NOMO-1 treated with DMSO at 0.1 percent for 48 hours (cell line): ENCODE measurements at regions not wholly inside any gene's neighbourhood (a gene's known extent, or its start where the extent isn't known, plus 50 kb on each side); places are given as distances from the start of the nearest gene placed in this dataset.

Source experiments
- DNase-seq: peaks from one replicate; lab custom pipeline; 2025; ENCODE audit not compliant: unreplicated experiment; lab: John Stamatoyannopoulos, UW

- DNase-seq, result no peak
Measured at GRCh38 chr5:103464835-103465484, 97.6 kb downstream of the NUDT12 start.

DNA sequence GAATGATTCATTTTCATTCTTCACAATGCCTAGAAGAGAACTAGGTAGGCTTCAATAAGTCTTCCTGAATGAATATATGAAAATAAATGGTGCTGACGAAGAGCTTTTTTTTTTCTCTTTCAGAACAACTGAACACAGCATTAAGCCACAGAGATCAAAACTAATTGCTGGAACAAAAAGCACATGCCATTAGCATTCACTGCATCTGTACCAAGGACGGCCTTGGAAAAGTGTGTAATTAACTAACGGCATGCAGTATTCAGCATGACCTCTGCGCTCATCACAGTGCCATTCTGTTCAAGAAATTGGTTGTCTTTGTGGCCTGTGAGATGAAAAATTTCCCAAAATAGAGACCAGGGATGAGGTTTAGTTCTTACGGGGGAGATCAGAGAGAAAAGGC is 99.3 kb downstream of the NUDT12 start:
- no peak for DNase-seq

DNA sequence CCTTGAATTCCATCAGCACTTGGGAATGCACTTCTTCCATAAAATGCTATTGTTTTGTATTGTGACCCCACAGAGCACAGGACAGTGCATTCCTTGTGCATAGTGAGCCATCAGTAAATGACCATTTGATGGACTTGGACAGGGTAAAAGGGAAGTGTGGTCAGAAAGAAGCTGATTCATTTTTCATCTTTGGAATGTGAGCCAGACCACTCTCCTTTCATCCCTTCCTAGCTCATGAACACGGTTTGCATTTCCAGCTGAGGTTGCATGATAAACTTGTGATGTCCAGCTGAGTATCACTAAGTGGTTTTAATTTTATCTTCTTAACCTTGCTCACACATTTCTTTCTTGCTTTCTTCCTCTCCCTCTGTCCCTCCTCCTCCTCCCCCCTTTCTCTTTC is 101.3 kb downstream of the NUDT12 start:
- DNase-seq, result no peak

DNA sequence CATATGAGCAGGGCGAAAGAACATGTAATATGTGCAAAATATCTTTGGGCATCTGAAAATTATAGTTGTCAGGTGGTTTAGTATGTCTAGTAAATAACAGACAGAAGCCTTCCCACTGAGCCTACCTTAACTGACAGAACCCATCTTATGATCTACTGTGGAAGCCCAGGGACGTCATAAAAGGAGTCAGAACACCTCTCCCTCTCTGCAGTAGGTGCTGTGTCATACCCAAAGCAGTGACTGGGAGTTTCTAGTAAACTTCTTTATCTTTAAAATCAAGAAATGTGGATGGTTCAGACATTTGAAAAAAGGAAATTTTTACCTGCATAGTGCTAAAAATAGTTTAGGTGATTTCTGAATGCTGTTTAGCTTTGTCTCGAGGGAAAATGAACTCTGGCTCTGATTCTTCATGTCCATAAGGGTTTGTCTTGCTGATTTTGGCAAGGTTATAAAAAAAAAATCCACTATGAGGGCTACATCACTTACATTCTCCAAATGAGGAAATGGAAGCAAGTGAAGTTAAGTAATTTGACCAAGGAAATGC is 104.0 kb downstream of the NUDT12 start:
- DNase-seq, result no peak

GRCh38 chr5:103456476-103456875 is 106.1 kb downstream of the NUDT12 start:
- no peak for DNase-seq

- DNase-seq, result no peak
Measured at GRCh38 chr5:103455796-103456195, 106.8 kb downstream of the NUDT12 start.

GRCh38 chr5:103454770-103455169 is 107.8 kb downstream of the NUDT12 start:
- no peak for DNase-seq

DNA sequence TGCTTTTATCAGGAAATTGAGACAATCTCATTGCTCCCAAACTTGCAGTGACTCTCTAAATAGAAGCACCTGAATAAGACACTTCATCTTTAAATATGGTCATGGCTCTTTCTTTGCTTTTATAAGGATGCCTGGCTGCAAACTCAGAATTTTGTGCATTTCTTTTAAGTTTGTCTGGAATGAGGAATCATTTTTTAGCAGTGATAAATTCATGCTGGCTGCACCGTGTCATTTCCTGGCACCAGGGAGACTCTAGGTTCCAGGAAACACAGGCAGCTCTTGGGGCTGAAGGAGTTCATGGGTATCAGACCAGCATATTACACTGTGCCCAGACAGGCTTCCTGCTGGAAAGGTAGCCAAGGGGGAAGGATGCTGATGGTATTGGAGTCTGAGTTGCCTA is 109.9 kb downstream of the NUDT12 start:
- DNase-seq, result no peak

GRCh38 chr5:103452089-103452488 is 110.5 kb downstream of the NUDT12 start:
- no peak for DNase-seq

- DNase-seq, result no peak
Measured at GRCh38 chr5:103451261-103451660, 111.3 kb downstream of the NUDT12 start.

GRCh38 chr5:103450333-103451061 is 112.1 kb downstream of the NUDT12 start:
- no peak for DNase-seq

DNA sequence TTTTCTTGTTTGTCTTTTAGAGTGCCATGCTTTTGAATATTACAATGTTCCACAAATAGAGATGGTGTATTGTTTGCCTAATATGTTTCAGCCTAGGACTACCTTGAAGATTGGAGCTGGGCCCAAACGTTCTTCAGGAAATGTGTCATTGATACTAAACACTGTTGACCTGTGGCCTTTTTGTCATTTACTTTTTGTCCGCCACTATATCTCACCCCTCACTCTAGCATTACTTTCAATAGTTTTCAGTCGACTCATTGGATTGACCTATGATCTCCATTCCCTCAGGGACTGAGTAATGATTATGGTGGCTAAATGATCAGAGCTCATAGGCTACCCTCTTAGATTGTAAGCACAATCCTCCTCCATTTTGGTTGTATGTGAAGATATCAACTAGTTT is 115.8 kb downstream of the NUDT12 start:
- DNase-seq, result no peak

- no peak for DNase-seq
Measured at GRCh38 chr5:103445426-103446035, 117.1 kb downstream of the NUDT12 start.

- peak; percentile 33 for DNase-seq
Measured at GRCh38 chr5:103444333-103445038, 118.1 kb downstream of the NUDT12 start.

- DNase-seq, result no peak
Measured at GRCh38 chr5:103442750-103443149, 119.8 kb downstream of the NUDT12 start.

DNA sequence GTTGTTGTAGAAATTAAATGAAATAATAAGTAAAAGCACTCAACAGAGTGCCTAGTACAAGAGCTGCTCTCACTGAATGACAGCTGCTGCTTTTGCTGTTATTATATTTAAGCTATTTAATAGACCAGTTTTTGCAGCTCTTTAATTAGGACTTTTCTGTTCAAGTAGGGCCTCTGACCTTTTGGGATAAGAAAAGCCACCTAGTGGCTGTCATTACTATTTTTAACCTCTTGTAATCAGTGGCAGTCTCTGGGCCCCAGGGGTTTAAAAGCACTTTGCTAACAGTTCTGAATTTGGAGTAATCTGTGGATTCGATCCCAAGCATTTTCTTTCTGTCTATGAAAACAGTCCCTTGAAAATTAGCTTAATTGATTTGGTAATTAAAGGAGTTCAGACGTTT is 121.1 kb downstream of the NUDT12 start:
- no peak for DNase-seq

- DNase-seq, result no peak
Measured at GRCh38 chr5:103439007-103439406, 123.6 kb downstream of the NUDT12 start.

GRCh38 chr5:103436656-103437055 is 125.9 kb downstream of the NUDT12 start:
- no peak for DNase-seq

- DNase-seq, result no peak
Measured at GRCh38 chr5:103436112-103436511, 126.5 kb downstream of the NUDT12 start.

GRCh38 chr5:103435136-103435889 is 127.3 kb downstream of the NUDT12 start:
- DNase-seq, result no peak

DNA sequence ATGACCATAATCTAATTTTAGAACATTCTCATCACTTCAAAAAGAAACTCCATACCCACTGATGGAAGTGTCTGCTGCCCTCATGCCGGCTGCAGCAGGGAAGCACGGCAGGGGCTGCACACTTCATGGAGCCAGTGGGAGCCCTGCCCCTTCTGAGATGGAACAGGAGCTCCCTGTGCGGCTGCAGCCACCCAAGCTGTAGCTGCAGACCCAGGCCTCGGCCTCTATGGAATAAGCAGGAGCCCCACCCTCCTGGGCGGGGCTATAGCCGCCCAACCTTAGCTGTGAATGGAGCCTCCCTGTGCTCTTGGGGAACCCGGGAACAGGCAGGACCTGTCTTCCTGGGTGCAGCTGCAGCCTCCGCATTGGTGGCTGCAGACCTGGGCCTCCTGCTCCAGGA is 128.5 kb downstream of the NUDT12 start:
- no peak for DNase-seq
